AG04450 (cell line): ENCODE measurements at regions not wholly inside any gene's neighbourhood (a gene's known extent, or its start where the extent isn't known, plus 50 kb on each side); places are given as distances from the start of the nearest gene placed in this dataset.

Experiments
- CTCF ChIA-PET: fragments of 300-600, 350-600 bp; formaldehyde crosslinking; extraction: SDS; loops from one replicate; lab custom pipeline; 2022; ENCODE audit warnings: antibody characterized with exemption, inconsistent platforms; lab: Charles Lee
- POLR2A ChIA-PET: fragments of 350-600 bp; formaldehyde crosslinking; extraction: SDS; loops from one replicate; lab custom pipeline; 2021; ENCODE audit warnings: antibody characterized with exemption, inconsistent platforms; lab: Yijun Ruan, JAX
- DNase-seq: peaks from one replicate; pipeline ENCODE4 v3.0.0-alpha.2; 2011; ENCODE audit warnings: low read depth, low spot score
- H3K27ac ChIP-seq: one replicate; pipeline ENCODE4 v1.5.1; 2012; ENCODE audit warnings: low read depth, low read length, control low read depth
- H3K27me3 ChIP-seq: one replicate; pipeline ENCODE4 v1.6.0; 2012; ENCODE audit warnings: low read length; ENCODE audit not compliant: control insufficient read depth, insufficient read depth
- H3K4me3 ChIP-seq: 2 replicates; pipeline ENCODE4 v1.5.1; 2011; ENCODE audit warnings: mild to moderate bottlenecking, low read depth, low read length, control low read depth
- H3K9me3 ChIP-seq: 2 replicates; pipeline ENCODE4 v1.5.1; 2012; ENCODE audit warnings: low read length; ENCODE audit not compliant: control insufficient read depth, insufficient read depth
- CTCF ChIP-seq: IDR thresholded peaks from 2 replicates; pipeline ENCODE4 v1.5.1; 2011; ENCODE audit warnings: low read depth, low read length, control low read depth, inconsistent platforms

GRCh38 chr9:28967226-28967625 is 1393.9 kb upstream of the C9orf72 start:
- no peak for TF ChIP-seq CTCF
- POLR2A ChIA-PET: no interaction called here
- CTCF ChIA-PET: no interaction called here

DNA sequence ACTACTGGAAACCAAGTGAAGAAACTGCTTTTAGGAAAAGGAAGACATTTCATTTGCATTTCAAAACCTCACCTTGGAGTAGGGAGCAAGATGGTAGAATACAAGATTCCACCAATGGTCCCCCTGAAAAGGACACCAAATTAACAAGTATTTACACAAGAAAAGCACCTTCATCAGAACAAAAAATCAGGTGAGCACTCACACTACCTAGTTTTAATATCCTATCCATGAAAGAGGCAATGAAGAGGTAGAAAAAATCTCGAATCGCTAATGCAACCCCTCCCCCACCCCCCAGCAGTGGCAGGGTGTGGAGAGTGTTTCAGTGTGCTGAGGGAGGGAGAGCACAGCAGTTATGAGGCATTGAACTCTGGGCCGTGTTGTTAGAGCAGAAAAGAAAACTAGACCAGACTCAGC is 1397.0 kb upstream of the C9orf72 start:
- no peak for TF ChIP-seq CTCF
- peaks cover 8% of the 10 kb centered on the region; the same call in 1 of the 2 replicates for H3K9me3 ChIP-seq
- no peaks in the 10 kb centered on the region for H3K27me3 ChIP-seq
- DNase-seq: no peak
- no peak overlapping the region for H3K4me3 ChIP-seq
- CTCF ChIA-PET: no interaction called here
- H3K27ac ChIP-seq: no peak overlapping the region
- POLR2A ChIA-PET: no interaction called here

More at GRCh38 chr9:28967226-28967625, 1393.9 kb upstream of the C9orf72 start:
- Histone ChIP-seq H3K27ac (no peak overlapping the region), H3K27me3 (no peaks in the 10 kb centered on the region), H3K9me3 (peaks cover 8% of the 10 kb centered on the region; the same call in 1 of the 2 replicates), H3K4me3 (no peak overlapping the region)
- no peak for DNase-seq

- H3K27me3 ChIP-seq: no peaks in the 10 kb centered on the region
- CTCF ChIA-PET: no interaction called here
- TF ChIP-seq CTCF: no peak
Observed at GRCh38 chr9:28971881-28972280, 1398.6 kb upstream of the C9orf72 start.

DNA sequence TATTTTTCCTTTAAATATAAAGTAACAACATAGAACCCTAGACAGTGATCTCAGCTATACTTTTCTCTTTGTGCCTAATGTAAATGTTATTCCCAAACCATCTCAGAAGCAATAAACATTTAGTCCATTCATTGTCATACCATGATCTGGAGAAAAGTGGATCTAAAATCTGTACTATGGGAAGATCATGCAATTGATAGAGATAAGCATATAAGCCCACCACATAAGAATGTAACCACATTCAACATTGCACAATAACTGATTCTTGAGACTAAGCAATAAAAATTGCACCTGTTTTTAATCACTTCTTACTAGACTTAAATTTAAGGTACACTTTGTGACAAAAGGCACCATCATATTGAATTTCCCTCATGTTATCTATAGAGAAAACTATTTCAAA is 1403.0 kb upstream of the C9orf72 start:
- ChIA-PET POLR2A (no interaction called here), CTCF (interaction anchor here (0.7 kb wide), 1 partner anchor 112 kb away, joined by 3 read pairs; no protein-coding TSS in a partner anchor)
- no peak for TF ChIP-seq CTCF
- H3K27ac ChIP-seq: no peak overlapping the region
- no peak for DNase-seq
- no peaks in the 10 kb centered on the region; the same call in 1 of the 2 replicates for H3K9me3 ChIP-seq
- no peaks in the 10 kb centered on the region for H3K27me3 ChIP-seq
- no peak overlapping the region for H3K4me3 ChIP-seq

More at GRCh38 chr9:28971881-28972280, 1398.6 kb upstream of the C9orf72 start:
- H3K27ac ChIP-seq: no peak overlapping the region
- POLR2A ChIA-PET: no interaction called here
- H3K4me3 ChIP-seq: no peak overlapping the region
- DNase-seq: no peak
- peaks cover 8% of the 10 kb centered on the region; the same call in 1 of the 2 replicates for H3K9me3 ChIP-seq

DNA sequence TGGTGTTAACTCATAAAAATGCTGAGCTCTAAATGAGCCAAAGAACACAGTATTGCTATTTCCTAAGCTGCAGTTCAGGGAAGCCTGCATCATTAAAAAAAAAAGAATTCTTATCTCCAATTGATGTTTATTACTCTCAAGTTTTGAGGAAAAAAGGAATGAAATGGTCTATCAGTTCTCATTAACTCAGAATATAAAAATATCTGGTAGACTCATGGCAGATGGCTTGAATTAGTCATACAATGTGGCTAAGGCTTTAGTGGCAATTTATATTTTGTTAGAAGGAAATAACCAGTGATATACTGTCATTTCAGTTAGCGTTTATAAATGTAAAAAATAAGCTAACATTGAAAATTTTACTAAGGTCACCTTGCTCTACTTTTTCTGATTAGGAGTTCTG is 1403.4 kb upstream of the C9orf72 start:
- TF ChIP-seq CTCF: no peak
- Histone ChIP-seq H3K27ac (no peak overlapping the region), H3K27me3 (no peaks in the 10 kb centered on the region), H3K9me3 (no peaks in the 10 kb centered on the region; the same call in 1 of the 2 replicates), H3K4me3 (no peak overlapping the region)
- ChIA-PET POLR2A (no interaction called here), CTCF (interaction anchor here (0.7 kb wide), 1 partner anchor 112 kb away, joined by 3 read pairs; no protein-coding TSS in a partner anchor)
- no peak for DNase-seq
